Thoracic aorta (tissue), 2 donors: ENCODE measurements at regions not wholly inside any gene's neighbourhood (a gene's known extent, or its start where the extent isn't known, plus 50 kb on each side); places are given as distances from the start of the nearest gene placed in this dataset.
A peak's percentile ranks its signal among the peaks of the same experiment; 100 is the strongest.

Source experiments
- ATAC-seq: fragments of 150-250 bp; one replicate; pipeline ENCODE4 v1.8.0; 2017; ENCODE audit warnings: low read depth; ENCODE audit not compliant: insufficient number of reproducible peaks, low FRiP score
- DNase-seq: peaks from one replicate; pipeline ENCODE4 v3.0.0-alpha.2; 2020; ENCODE audit warnings: low spot score
- H3K27ac ChIP-seq, 2 donors: fragments of 200-600 bp; sonication (generic); 1 replicate in 1 of 2; 2 replicates in 1 of 2; pipeline ENCODE4 v1.5.1; 2016; ENCODE audit warnings: mild to moderate bottlenecking in 2 of 2, moderate library complexity in 2 of 2
- H3K27me3 ChIP-seq: fragments of 200-600 bp; sonication (generic); replicated peaks from 2 replicates; pipeline ENCODE4 v1.6.0; 2016; ENCODE audit warnings: mild to moderate bottlenecking; ENCODE audit not compliant: insufficient read depth
- H3K36me3 ChIP-seq: fragments of 200-600 bp; sonication (generic); one replicate; pipeline ENCODE4 v1.5.1; 2016
- H3K4me1 ChIP-seq, 2 donors: fragments of 200-600 bp; sonication (generic); 1 replicate in 1 of 2; 2 replicates in 1 of 2; pipeline versions ENCODE4 v1.5.1 to v1.6.0; 2016; ENCODE audit warnings: low read depth in 2 of 2, mild to moderate bottlenecking in 1 of 2; ENCODE audit not compliant: control insufficient read depth in 1 of 2
- H3K4me3 ChIP-seq: fragments of 200-600 bp; sonication (generic); 2 replicates; pipeline ENCODE4 v1.5.1; 2016; ENCODE audit warnings: mild to moderate bottlenecking
- H3K9me3 ChIP-seq: fragments of 200-600 bp; sonication (generic); 2 replicates; pipeline ENCODE4 v1.5.1; 2016
- TF ChIP-seq, protein P1 (sequence below): fragments of 200-600 bp; sonication (generic); IDR thresholded peaks from one replicate; pipeline ENCODE4 v1.5.1; 2019; ENCODE audit warnings: antibody characterized with exemption

DNA sequence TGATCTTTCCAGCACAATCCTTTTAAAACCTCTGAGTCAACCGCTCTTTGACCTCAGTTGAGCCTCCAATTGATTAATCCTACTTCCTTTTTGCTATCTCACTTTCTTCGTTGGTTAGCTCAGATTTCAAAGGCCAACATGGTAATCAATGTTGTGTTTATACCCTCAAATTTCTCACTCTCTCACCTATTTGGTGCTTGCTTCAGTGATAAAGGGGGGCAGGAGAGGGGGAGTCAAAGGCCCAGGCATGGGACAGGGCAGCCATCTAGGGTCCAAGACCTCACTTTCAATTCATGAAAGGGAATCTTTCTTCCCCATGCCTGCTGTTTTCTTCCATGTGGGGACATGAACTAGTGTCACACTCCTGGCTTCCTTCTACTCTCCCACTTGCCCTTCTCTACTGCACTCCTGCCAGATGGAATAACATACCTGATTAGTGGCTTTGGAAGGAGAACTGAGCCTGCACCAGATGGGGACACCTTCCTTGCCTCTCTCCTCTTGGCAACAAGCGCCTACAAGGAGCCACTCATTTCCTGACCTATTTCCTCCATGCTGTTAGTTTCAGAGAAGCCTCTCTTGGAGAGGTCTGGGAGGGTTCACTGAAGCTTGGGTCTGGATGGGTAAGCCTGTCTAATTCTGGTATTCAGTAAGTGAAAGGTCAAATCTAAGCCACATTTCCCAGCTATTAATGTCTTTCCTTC is 73.3 kb upstream of the ARHGAP29 start:
- H3K27me3 ChIP-seq: no peaks in the 10 kb centered on the region
- ATAC-seq (no peak), DNase-seq (no peak)
- peaks cover 10 to 37% of the 10 kb centered on the region in 2 donors for H3K4me1 ChIP-seq
- no peaks in the 10 kb centered on the region for H3K36me3 ChIP-seq
- H3K4me3 ChIP-seq: no peak overlapping the region
- TF ChIP-seq, protein P1, sequence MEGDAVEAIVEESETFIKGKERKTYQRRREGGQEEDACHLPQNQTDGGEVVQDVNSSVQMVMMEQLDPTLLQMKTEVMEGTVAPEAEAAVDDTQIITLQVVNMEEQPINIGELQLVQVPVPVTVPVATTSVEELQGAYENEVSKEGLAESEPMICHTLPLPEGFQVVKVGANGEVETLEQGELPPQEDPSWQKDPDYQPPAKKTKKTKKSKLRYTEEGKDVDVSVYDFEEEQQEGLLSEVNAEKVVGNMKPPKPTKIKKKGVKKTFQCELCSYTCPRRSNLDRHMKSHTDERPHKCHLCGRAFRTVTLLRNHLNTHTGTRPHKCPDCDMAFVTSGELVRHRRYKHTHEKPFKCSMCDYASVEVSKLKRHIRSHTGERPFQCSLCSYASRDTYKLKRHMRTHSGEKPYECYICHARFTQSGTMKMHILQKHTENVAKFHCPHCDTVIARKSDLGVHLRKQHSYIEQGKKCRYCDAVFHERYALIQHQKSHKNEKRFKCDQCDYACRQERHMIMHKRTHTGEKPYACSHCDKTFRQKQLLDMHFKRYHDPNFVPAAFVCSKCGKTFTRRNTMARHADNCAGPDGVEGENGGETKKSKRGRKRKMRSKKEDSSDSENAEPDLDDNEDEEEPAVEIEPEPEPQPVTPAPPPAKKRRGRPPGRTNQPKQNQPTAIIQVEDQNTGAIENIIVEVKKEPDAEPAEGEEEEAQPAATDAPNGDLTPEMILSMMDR: no peak
- no peaks in the 10 kb centered on the region for H3K9me3 ChIP-seq
- H3K27ac ChIP-seq: no peak overlapping the region

DNA sequence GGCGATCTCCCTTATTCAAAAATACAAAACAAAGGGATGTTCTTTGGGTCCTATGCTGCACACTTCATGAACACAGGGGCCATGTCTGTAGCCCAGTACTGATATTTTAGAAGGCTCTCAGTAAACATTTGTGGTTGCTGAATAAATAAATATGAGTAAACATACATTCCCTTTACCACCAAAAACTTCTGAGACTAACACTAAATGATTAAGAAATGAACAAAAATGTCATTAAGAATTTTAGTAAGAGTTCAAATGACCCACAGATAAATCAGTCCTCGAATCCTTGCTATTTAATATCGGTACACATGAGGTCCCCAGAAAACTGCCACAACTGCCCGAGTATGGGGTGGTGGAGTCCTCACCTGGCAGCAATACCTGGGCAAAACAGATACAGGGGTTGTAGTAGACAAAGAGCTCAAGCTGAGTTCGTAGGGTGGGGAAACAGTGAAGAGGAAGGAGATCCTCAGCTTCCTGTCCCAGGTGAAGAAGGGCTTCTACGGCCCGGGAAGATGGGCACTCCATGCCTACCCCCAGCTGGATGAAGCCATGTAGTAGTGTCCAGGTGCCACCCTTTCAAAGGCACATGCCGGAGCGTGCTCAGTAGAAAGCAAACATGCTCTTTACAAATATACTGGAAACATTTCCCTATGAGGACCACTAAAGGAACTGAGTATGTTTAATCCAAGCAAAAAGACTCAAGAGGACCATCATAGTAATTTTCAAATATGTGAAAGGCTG is 72.6 kb upstream of the ARHGAP29 start:
- H3K27me3 ChIP-seq: no peaks in the 10 kb centered on the region
- ATAC-seq: no peak
- no peak for DNase-seq

DNA sequence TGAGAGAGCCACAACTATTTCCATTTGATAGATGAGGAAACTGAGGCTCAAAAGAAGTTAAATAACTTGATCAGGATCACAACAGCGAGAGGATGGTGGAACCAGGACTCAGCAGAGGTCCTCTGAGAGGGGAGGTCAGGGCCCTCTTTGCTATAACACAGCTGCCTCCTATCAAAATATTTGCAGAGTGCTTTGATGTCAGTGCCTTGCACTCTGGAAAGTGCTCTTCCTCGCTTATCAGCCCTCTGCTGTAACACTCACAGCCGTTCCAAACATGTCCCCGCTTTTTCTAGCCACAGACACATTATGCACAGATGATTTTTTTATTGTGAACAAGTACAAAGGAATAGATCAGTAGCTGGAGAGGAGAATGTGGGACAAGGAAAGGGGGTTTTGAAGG is 71.8 kb upstream of the ARHGAP29 start:
- no peaks in the 10 kb centered on the region for H3K27me3 ChIP-seq
- no peaks in the 10 kb centered on the region for H3K36me3 ChIP-seq
- no peak overlapping the region for H3K4me3 ChIP-seq
- H3K4me1 ChIP-seq: peaks cover 11 to 47% of the 10 kb centered on the region in 2 donors
- no peak for ATAC-seq
- DNase-seq: no peak
- H3K9me3 ChIP-seq: no peaks in the 10 kb centered on the region
- TF ChIP-seq, protein P1: no peak
- H3K27ac ChIP-seq: no peak overlapping the region

More for the DNA sequence above, 72.6 kb upstream of the ARHGAP29 start:
- TF ChIP-seq, protein P1: no peak
- Histone ChIP-seq H3K9me3 (no peaks in the 10 kb centered on the region), H3K4me1 (peaks cover 11 to 44% of the 10 kb centered on the region in 2 donors), H3K27ac (no peak overlapping the region), H3K4me3 (no peak overlapping the region), H3K36me3 (no peaks in the 10 kb centered on the region)

GRCh38 chr1:94306521-94306920 is 69.1 kb upstream of the ARHGAP29 start:
- no peak overlapping the region for H3K4me3 ChIP-seq
- ATAC-seq: no peak
- no peak for DNase-seq
- H3K27me3 ChIP-seq: no peaks in the 10 kb centered on the region
- TF ChIP-seq, protein P1: no peak
- no peaks in the 10 kb centered on the region for H3K36me3 ChIP-seq
- peak overlapping the region in 1 of 2 donors; percentile 46 for H3K27ac ChIP-seq
- H3K9me3 ChIP-seq: no peaks in the 10 kb centered on the region
- peaks cover 11 to 47% of the 10 kb centered on the region in 2 donors for H3K4me1 ChIP-seq

- Histone ChIP-seq H3K36me3 (no peaks in the 10 kb centered on the region), H3K27ac (peak overlapping the region; percentile 31 to 46), H3K4me3 (no peak overlapping the region), H3K27me3 (no peaks in the 10 kb centered on the region), H3K9me3 (no peaks in the 10 kb centered on the region), H3K4me1 (peaks cover 11 to 47% of the 10 kb centered on the region in 2 donors)
- TF ChIP-seq, protein P1: no peak
- DNase-seq (no peak), ATAC-seq (no peak)
Observed at GRCh38 chr1:94305704-94306103, 68.3 kb upstream of the ARHGAP29 start.
